ENCODE measurements at regions not wholly inside any gene's neighbourhood (a gene's known extent, or its start where the extent isn't known, plus 50 kb on each side); places are given as distances from the start of the nearest gene placed in this dataset.

DNA sequence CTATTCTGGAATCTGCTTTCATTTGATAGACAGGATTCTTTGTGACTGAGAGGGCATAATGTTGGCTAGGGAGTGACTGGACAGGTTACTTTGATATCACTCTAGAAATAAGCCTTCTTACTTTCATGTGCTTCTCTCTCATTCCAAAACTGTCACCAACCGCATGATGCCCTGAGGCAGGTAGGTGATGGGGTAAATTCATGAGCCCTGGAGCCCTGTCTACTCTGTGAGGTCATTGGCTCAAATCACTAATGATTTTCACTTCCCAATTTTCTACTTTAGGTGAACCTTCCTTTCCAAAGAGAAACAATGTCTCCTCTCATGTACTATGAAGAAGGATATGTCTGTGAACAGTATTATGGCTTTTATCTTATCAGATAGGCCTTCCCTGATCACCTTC, 596.7 kb downstream of the TUSC7 start:
- Histone ChIP-seq H4K5ac (ENCODE audit: low read length) (no peak overlapping the region), H3K27ac (ENCODE audit: low read depth, low read length) (no peak overlapping the region), H2AK5ac (ENCODE audit: low read length) (no peak overlapping the region), H3K79me2 (ENCODE audit: control insufficient read depth, insufficient read depth, low read length) (no peaks in the 10 kb centered on the region), H3K27me3 (ENCODE audit: insufficient read depth, low read length, poor library complexity) (no peaks in the 10 kb centered on the region), H3K23ac (ENCODE audit: low read length) (no peak overlapping the region), H3K4ac (ENCODE audit: low read depth, low read length) (no peak overlapping the region), H3K79me1 (ENCODE audit: low read length) (no peaks in the 10 kb centered on the region), H3K56ac (ENCODE audit: low read length) (no peak overlapping the region), H3K4me1 (ENCODE audit: control insufficient read depth, low read depth, low read length) (no peaks in the 10 kb centered on the region), H2BK15ac (replicated peaks; ENCODE audit: low read depth) (no peak overlapping the region), H2BK120ac (ENCODE audit: low read depth, low read length) (no peak overlapping the region), H3K4me2 (ENCODE audit: low read length) (no peak overlapping the region), H2BK5ac (ENCODE audit: low read length) (no peak overlapping the region), H3K18ac (ENCODE audit: low read length) (no peak overlapping the region), H3K9ac (ENCODE audit: low read length) (no peak overlapping the region), H3K4me3 (ENCODE audit: low read length) (no peak overlapping the region), H3K36me3 (ENCODE audit: control insufficient read depth, insufficient read depth, low read length) (no peaks in the 10 kb centered on the region), H4K8ac (ENCODE audit: low read depth, low read length) (no peak overlapping the region)
- DNase-seq = no peak
- no CpG with 5 or more reads among the region's 1 CpG for WGBS (ENCODE audit: extremely low coverage, insufficient coverage, low lambda C conversion rate)

DNA sequence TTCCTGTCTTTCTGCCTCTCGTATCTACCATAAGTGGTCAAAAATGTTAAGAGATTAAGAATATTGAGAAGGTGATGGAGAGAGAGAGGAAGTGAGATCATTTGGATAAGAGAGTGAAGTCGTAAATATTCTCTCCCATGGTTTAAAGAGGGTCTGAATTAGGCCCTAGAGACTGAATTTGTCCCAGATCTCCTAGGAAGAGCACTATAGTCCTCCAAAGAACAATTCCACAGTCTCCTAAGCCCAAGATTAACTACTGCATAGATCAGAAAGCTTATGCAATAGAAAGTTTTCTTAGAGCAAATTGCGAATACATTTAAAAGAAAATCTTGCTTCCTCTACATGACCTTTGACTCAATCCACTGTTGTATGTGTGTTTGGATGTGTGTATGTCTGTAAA, 598.8 kb downstream of the TUSC7 start:
- DNase-seq = no peak
- Histone ChIP-seq H3K27ac (ENCODE audit: low read depth, low read length) (no peak overlapping the region), H3K23ac (ENCODE audit: low read length) (no peak overlapping the region), H3K9ac (ENCODE audit: low read length) (no peak overlapping the region), H4K8ac (ENCODE audit: low read depth, low read length) (no peak overlapping the region), H2AK5ac (ENCODE audit: low read length) (no peak overlapping the region), H4K5ac (ENCODE audit: low read length) (no peak overlapping the region), H3K4me3 (ENCODE audit: low read length) (no peak overlapping the region), H3K36me3 (ENCODE audit: control insufficient read depth, insufficient read depth, low read length) (no peaks in the 10 kb centered on the region), H3K4ac (ENCODE audit: low read depth, low read length) (no peak overlapping the region), H3K56ac (ENCODE audit: low read length) (no peak overlapping the region), H2BK15ac (replicated peaks; ENCODE audit: low read depth) (no peak overlapping the region), H3K79me1 (ENCODE audit: low read length) (no peaks in the 10 kb centered on the region), H2BK5ac (ENCODE audit: low read length) (no peak overlapping the region), H3K27me3 (ENCODE audit: insufficient read depth, low read length, poor library complexity) (no peaks in the 10 kb centered on the region), H3K4me2 (ENCODE audit: low read length) (no peak overlapping the region), H2BK120ac (ENCODE audit: low read depth, low read length) (no peak overlapping the region), H3K4me1 (ENCODE audit: control insufficient read depth, low read depth, low read length) (no peaks in the 10 kb centered on the region), H3K79me2 (ENCODE audit: control insufficient read depth, insufficient read depth, low read length) (no peaks in the 10 kb centered on the region), H3K18ac (ENCODE audit: low read length) (no peak overlapping the region)
- whole genome bisulfite sequencing (ENCODE audit: extremely low coverage, insufficient coverage, low lambda C conversion rate) = no CpG with 5 or more reads among the region's 3 CpGs

DNA sequence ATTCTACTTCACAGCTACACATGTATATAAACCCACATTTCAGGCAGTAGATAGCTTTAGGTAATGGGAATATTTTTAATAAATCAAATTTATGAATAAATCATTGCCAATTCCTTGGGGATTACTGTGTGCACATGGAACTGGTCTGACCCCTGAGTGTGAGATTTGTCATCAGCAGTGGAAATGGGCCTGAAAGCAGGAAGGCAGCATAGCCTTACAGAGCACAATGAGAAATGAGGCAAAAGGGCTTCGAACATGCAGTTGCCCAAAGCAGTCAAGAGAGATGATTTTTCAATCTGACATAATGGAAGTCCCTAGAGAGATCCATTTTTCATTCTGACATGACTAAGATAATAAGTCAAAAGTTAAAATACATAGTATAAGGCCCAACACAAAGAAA, 599.2 kb downstream of the TUSC7 start:
- no peak overlapping the region for H3K56ac ChIP-seq (ENCODE audit: low read length)
- no peak overlapping the region for H3K4me3 ChIP-seq (ENCODE audit: low read length)
- H3K18ac ChIP-seq (ENCODE audit: low read length) = no peak overlapping the region
- H2AK5ac ChIP-seq (ENCODE audit: low read length) = no peak overlapping the region
- no peaks in the 10 kb centered on the region for H3K79me1 ChIP-seq (ENCODE audit: low read length)
- H3K4me2 ChIP-seq (ENCODE audit: low read length) = no peak overlapping the region
- no peaks in the 10 kb centered on the region for H3K36me3 ChIP-seq (ENCODE audit: control insufficient read depth, insufficient read depth, low read length)
- DNase-seq = no peak
- no peaks in the 10 kb centered on the region for H3K4me1 ChIP-seq (ENCODE audit: control insufficient read depth, low read depth, low read length)
- H2BK120ac ChIP-seq (ENCODE audit: low read depth, low read length) = no peak overlapping the region
- H3K27ac ChIP-seq (ENCODE audit: low read depth, low read length) = no peak overlapping the region
- no peak overlapping the region for H3K23ac ChIP-seq (ENCODE audit: low read length)
- H3K4ac ChIP-seq (ENCODE audit: low read depth, low read length) = no peak overlapping the region
- no peak overlapping the region for H2BK5ac ChIP-seq (ENCODE audit: low read length)
- no peaks in the 10 kb centered on the region for H3K27me3 ChIP-seq (ENCODE audit: insufficient read depth, low read length, poor library complexity)
- H4K8ac ChIP-seq (ENCODE audit: low read depth, low read length) = no peak overlapping the region
- WGBS (ENCODE audit: extremely low coverage, insufficient coverage, low lambda C conversion rate) = no CpG with 5 or more reads among the region's 1 CpG
- no peak overlapping the region for H2BK15ac ChIP-seq (replicated peaks; ENCODE audit: low read depth)
- H3K79me2 ChIP-seq (ENCODE audit: control insufficient read depth, insufficient read depth, low read length) = no peaks in the 10 kb centered on the region
- no peak overlapping the region for H4K5ac ChIP-seq (ENCODE audit: low read length)
- H3K9ac ChIP-seq (ENCODE audit: low read length) = no peak overlapping the region

DNA sequence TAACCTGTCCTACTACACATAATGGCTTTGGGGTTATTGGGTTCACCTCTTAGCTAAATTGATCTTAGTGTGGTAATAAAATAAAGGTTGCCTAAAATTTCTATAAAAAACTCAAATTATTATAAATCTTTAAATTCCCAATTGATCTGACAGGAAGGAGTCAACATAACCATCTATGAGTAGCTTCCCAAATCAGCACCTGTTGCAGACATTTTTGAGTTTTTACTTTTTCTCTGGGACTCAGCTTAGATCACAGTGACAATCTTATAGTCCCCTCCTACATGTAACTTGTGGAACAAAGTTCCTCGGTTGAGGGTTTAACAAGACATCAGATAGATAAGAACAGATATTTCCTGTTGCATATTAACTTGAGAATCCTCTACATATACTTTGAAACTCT, 601.0 kb downstream of the TUSC7 start:
- Histone ChIP-seq H3K27ac (ENCODE audit: low read depth, low read length) (no peak overlapping the region), H3K4me1 (ENCODE audit: control insufficient read depth, low read depth, low read length) (no peaks in the 10 kb centered on the region), H3K36me3 (ENCODE audit: control insufficient read depth, insufficient read depth, low read length) (no peaks in the 10 kb centered on the region), H3K79me1 (ENCODE audit: low read length) (no peaks in the 10 kb centered on the region), H3K4me2 (ENCODE audit: low read length) (no peak overlapping the region), H3K79me2 (ENCODE audit: control insufficient read depth, insufficient read depth, low read length) (no peaks in the 10 kb centered on the region), H3K56ac (ENCODE audit: low read length) (no peak overlapping the region), H3K18ac (ENCODE audit: low read length) (no peak overlapping the region), H2BK5ac (ENCODE audit: low read length) (no peak overlapping the region), H4K8ac (ENCODE audit: low read depth, low read length) (no peak overlapping the region), H3K4me3 (ENCODE audit: low read length) (no peak overlapping the region), H3K9ac (ENCODE audit: low read length) (no peak overlapping the region), H2BK120ac (ENCODE audit: low read depth, low read length) (no peak overlapping the region), H3K4ac (ENCODE audit: low read depth, low read length) (no peak overlapping the region), H4K5ac (ENCODE audit: low read length) (no peak overlapping the region), H3K27me3 (ENCODE audit: insufficient read depth, low read length, poor library complexity) (no peaks in the 10 kb centered on the region), H3K23ac (ENCODE audit: low read length) (no peak overlapping the region), H2AK5ac (ENCODE audit: low read length) (no peak overlapping the region), H2BK15ac (replicated peaks; ENCODE audit: low read depth) (no peak overlapping the region)
- DNase-seq = no peak
- no CpG with 5 or more reads among the region's 1 CpG for WGBS (ENCODE audit: extremely low coverage, insufficient coverage, low lambda C conversion rate)

DNA sequence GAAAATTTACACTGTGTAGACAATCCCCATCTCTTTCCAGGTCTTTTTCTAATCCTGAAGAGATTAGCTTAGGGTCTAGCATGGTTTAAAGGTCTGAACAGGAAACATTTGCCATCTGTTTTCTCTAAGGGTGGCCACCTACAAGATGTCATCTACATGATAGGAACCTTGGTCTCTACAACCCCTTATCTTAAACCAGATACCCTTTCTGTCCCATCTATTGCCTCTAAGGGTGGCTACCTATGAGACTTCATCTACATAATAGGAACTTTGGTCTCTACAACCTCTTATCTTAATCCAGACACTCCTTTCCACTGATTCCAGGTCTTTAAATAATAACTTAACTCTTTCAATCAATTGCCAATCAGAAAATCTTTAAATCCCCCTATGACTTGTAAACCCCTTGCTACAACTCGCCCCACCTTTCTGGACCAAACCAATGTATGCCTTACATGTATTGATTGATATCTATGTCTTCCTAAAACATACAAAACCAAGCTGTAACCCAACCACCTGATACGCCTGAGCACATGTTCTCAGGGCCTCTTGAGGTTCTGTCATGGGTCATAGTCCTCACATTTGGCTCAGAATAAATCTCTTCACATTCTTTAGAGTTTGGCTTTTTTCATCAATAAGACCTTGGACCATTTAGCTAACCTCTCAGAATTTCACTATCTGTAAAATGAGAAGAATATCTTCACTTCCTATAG, 605.0 kb downstream of the TUSC7 start:
- no peak overlapping the region for H2BK120ac ChIP-seq (ENCODE audit: low read depth, low read length)
- H3K4me3 ChIP-seq (ENCODE audit: low read length) = no peak overlapping the region
- no peak overlapping the region for H3K23ac ChIP-seq (ENCODE audit: low read length)
- H3K4me2 ChIP-seq (ENCODE audit: low read length) = no peak overlapping the region
- H3K4me1 ChIP-seq (ENCODE audit: control insufficient read depth, low read depth, low read length) = no peaks in the 10 kb centered on the region
- no peak overlapping the region for H2BK5ac ChIP-seq (ENCODE audit: low read length)
- H3K4ac ChIP-seq (ENCODE audit: low read depth, low read length) = no peak overlapping the region
- H2AK5ac ChIP-seq (ENCODE audit: low read length) = no peak overlapping the region
- peak; percentile 65 for DNase-seq
- no peak overlapping the region for H3K9ac ChIP-seq (ENCODE audit: low read length)
- H3K36me3 ChIP-seq (ENCODE audit: control insufficient read depth, insufficient read depth, low read length) = no peaks in the 10 kb centered on the region
- H3K79me2 ChIP-seq (ENCODE audit: control insufficient read depth, insufficient read depth, low read length) = no peaks in the 10 kb centered on the region
- no peak overlapping the region for H4K8ac ChIP-seq (ENCODE audit: low read depth, low read length)
- H3K27me3 ChIP-seq (ENCODE audit: insufficient read depth, low read length, poor library complexity) = no peaks in the 10 kb centered on the region
- H4K5ac ChIP-seq (ENCODE audit: low read length) = no peak overlapping the region
- no peaks in the 10 kb centered on the region for H3K79me1 ChIP-seq (ENCODE audit: low read length)
- no CpG with 5 or more reads among the region's 2 CpGs for WGBS (ENCODE audit: extremely low coverage, insufficient coverage, low lambda C conversion rate)
- no peak overlapping the region for H3K27ac ChIP-seq (ENCODE audit: low read depth, low read length)
- H3K56ac ChIP-seq (ENCODE audit: low read length) = no peak overlapping the region
- H3K18ac ChIP-seq (ENCODE audit: low read length) = no peak overlapping the region
- H2BK15ac ChIP-seq (replicated peaks; ENCODE audit: low read depth) = no peak overlapping the region

DNA sequence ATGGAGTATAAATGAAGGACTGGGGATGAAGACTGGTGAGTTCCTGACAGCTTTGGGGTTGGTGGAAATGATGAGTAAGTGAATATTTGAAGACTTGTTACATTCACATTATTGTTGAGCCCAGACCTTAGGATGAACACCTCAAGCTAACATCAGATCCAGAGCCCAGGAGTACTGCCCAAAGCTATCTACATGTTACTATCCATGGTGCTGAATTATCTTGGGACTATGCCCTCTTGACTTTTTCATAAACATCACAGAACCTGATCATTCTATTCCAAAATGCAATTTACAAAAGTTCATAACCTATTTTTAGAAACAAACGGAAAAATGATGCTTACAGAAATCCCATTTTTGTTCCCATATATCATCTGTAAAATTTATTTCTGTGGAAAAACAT, 613.3 kb downstream of the TUSC7 start:
- Histone ChIP-seq H3K56ac (ENCODE audit: low read length) (no peak overlapping the region), H3K4me3 (ENCODE audit: low read length) (no peak overlapping the region), H3K79me1 (ENCODE audit: low read length) (no peaks in the 10 kb centered on the region), H3K27me3 (ENCODE audit: insufficient read depth, low read length, poor library complexity) (no peaks in the 10 kb centered on the region), H3K36me3 (ENCODE audit: control insufficient read depth, insufficient read depth, low read length) (no peaks in the 10 kb centered on the region), H3K23ac (ENCODE audit: low read length) (no peak overlapping the region), H2BK120ac (ENCODE audit: low read depth, low read length) (no peak overlapping the region), H4K8ac (ENCODE audit: low read depth, low read length) (no peak overlapping the region), H3K27ac (ENCODE audit: low read depth, low read length) (no peak overlapping the region), H3K18ac (ENCODE audit: low read length) (no peak overlapping the region), H4K5ac (ENCODE audit: low read length) (no peak overlapping the region), H2BK5ac (ENCODE audit: low read length) (no peak overlapping the region), H2BK15ac (replicated peaks; ENCODE audit: low read depth) (no peak overlapping the region), H3K9ac (ENCODE audit: low read length) (no peak overlapping the region), H3K79me2 (ENCODE audit: control insufficient read depth, insufficient read depth, low read length) (no peaks in the 10 kb centered on the region), H2AK5ac (ENCODE audit: low read length) (no peak overlapping the region), H3K4me2 (ENCODE audit: low read length) (no peak overlapping the region), H3K4ac (ENCODE audit: low read depth, low read length) (no peak overlapping the region), H3K4me1 (ENCODE audit: control insufficient read depth, low read depth, low read length) (no peaks in the 10 kb centered on the region)
- no CpG with 5 or more reads among the region's 1 CpG for WGBS (ENCODE audit: extremely low coverage, insufficient coverage, low lambda C conversion rate)
- DNase-seq = peak; percentile 54

Data from mesendoderm (in vitro differentiated cells).